Natural killer cell treated with Interleukin-12 subunit alpha and Interleukin-12 subunit beta and Interleukin-15 and Interleukin-18, amount 100 ng/mL, for 72 hours (primary cell): ENCODE measurements at regions not wholly inside any gene's neighbourhood (a gene's known extent, or its start where the extent isn't known, plus 50 kb on each side); places are given as distances from the start of the nearest gene placed in this dataset.
A peak's percentile ranks its signal among the peaks of the same experiment; 100 is the strongest.

Source experiments
- ATAC-seq, 2 donors: fragments of 150-1000 bp; cut with Tn5 transposase in 1 of 2; sonication (Bioruptor Pico), chemical (Tn5 transposase) in 1 of 2; 2 replicates each; pipeline ENCODE4 v1.10.0; 2021
- DNase-seq: peaks from one replicate; pipeline ENCODE4 v3.0.0; 2022; ENCODE audit warnings: low spot score
- H3K27ac Mint-ChIP-seq, 2 donors: 1 replicate in 1 of 2; 2 replicates in 1 of 2; pipeline ENCODE4 v1.8.0; 2022; ENCODE audit warnings: mixed read lengths in 2 of 2, mild to moderate bottlenecking in 1 of 2, moderate library complexity in 1 of 2
- H3K27me3 Mint-ChIP-seq, 2 donors: 1 replicate in 1 of 2; 2 replicates in 1 of 2; pipeline ENCODE4 v1.8.0; 2022; ENCODE audit warnings: mixed read lengths in 2 of 2
- H3K36me3 Mint-ChIP-seq: one replicate; pipeline ENCODE4 v1.8.0; 2022; ENCODE audit warnings: mixed read lengths
- H3K4me1 Mint-ChIP-seq, 2 donors: 1 replicate in 1 of 2; 2 replicates in 1 of 2; pipeline ENCODE4 v1.8.0; 2022; ENCODE audit warnings: low read depth in 2 of 2, mixed read lengths in 2 of 2, mild to moderate bottlenecking in 1 of 2
- H3K4me3 Mint-ChIP-seq: one replicate; pipeline ENCODE4 v1.8.0; 2022; ENCODE audit warnings: mixed read lengths
- H3K9me3 Mint-ChIP-seq: 2 replicates; pipeline ENCODE4 v1.8.0; 2022; ENCODE audit warnings: mixed read lengths

DNA sequence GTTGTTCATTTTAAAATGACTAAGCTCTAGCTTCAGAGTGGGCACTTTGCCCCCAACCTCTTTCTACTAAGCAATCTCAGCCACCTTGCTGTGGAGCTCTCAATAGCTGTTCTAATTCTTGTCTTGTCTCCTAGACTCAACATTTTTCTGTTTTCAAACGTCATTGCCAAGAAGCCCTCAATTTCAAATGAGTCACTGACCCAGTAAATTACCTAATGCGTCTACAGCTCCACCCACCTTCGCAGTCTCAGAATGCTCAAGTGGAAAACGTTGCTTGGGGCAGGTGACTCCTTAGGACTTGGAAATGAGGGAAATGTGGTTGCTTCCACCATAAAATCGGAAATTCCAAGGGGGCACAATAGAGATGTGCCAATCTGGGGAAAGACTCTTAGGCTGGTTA is 59.0 kb downstream of the ING2 start:
- no peaks in the 10 kb centered on the region for H3K36me3 Mint-ChIP-seq
- peak in 1 of 2 donors; percentile 24 for ATAC-seq
- no peak overlapping the region for H3K4me3 Mint-ChIP-seq
- peaks cover 23% of the 10 kb centered on the region in 2 donors for H3K27me3 Mint-ChIP-seq
- H3K4me1 Mint-ChIP-seq = no peaks in the 10 kb centered on the region
- H3K27ac Mint-ChIP-seq = no peak overlapping the region
- no peaks in the 10 kb centered on the region for H3K9me3 Mint-ChIP-seq
- no peak for DNase-seq

DNA sequence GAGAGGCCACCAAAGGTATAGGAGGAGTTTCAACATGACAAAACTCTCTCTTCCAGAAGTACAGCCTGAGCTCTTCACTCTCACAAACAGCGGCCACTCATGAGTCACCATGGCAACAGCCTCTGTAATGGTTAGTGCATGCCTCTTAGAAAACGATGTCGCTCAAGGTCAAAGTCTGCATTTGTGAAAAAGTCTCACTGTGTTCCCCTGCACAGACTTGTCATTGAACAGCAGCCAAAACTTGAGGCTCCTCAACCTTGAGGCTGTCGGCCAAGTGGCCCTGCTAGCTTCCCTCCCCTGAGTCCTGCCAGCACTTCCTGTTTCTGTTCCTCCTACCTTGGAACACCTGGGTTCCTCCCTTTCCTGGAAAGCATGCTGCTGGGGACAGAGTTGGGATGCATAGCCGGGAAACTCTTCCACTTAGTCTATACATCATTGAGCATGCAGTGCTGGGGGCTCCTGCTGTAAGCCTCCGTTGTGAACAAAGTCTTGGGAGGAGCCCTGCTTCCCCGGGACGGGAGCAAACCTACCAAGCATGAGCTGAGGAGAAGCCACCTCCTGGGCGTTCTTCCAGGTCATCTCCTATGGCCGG is 66.6 kb downstream of the ING2 start:
- no peak overlapping the region for H3K4me3 Mint-ChIP-seq
- peak in 1 of 2 donors; percentile 24 for ATAC-seq
- no peaks in the 10 kb centered on the region for H3K4me1 Mint-ChIP-seq
- no peak overlapping the region for H3K27ac Mint-ChIP-seq
- H3K9me3 Mint-ChIP-seq = no peaks in the 10 kb centered on the region
- no peak for DNase-seq
- no peaks in the 10 kb centered on the region for H3K36me3 Mint-ChIP-seq
- peaks cover 9 to 24% of the 10 kb centered on the region in 2 donors for H3K27me3 Mint-ChIP-seq

DNA sequence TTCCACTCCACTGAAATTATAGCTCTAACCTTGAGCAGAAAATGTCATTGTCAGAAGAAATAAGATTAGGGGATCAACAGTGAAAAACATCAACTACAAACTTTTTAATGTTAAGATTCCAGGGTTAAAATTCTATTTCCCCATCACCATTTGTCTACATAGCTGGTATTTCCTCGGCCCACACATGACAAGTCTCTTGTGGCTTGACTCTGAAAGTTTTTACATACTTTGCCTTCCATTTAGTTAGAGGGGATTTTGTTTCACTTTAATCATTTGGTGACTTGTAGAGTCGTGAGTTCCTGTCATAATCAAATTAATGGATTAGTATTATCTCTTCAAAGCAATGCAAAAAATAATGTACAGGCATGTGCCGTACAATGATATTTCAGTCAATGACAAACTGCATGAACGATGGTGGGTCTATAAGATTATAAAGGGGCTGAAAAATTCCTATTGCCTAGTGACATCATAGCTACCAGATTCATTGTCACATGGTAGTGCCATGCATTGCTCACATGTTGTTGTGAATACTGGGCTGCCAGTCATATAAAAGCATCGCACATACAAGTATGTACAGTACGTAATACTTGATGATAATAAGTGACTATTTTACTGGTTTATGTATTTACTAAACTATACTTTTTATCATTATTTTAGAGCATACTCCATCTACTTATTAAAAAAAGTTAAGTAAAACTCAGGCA is 72.0 kb downstream of the ING2 start:
- ATAC-seq (no peak), DNase-seq (no peak)
- Mint-ChIP-seq H3K27me3 (peaks cover 5 to 14% of the 10 kb centered on the region in 2 donors), H3K36me3 (peaks cover 8% of the 10 kb centered on the region), H3K4me1 (no peaks in the 10 kb centered on the region), H3K27ac (no peak overlapping the region), H3K9me3 (no peaks in the 10 kb centered on the region), H3K4me3 (no peak overlapping the region)

DNA sequence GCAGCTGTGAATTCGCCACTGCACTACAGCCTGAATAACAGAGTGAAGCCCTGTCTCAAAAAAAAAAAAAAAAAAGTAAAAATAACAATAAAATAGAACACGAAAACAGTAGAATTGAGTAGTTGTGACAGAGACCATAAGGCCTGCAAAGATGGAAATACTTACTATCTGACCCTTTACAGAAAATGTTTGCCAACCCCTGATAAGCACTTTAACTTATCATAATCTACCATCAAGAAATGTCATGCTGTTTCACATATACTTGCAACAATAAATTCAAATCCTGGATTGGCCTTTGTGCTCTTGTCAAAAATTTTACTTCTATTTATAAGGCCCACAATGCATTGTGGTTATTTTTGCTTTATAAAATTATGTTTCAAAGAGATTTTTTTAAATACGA is 75.5 kb downstream of the ING2 start:
- ATAC-seq = no peak
- DNase-seq = no peak

DNA sequence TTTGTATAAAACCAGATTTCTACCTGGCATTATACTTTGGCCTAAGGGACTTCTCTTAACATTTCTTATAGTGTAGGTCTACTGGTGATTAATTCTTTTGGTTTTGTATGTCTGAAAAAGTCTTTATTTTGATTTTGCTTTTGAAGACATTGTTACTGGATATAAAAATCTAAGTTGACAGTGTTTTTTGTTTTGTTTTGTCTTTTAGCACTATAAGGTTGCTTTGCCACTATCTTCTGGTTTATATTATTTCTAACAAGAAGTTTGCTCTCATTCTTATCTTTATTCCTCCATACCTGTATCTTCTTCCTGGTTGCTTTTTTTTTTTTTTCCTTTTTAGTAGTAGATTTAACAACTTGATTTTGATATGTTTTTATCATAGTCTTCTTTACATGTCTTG is 76.0 kb downstream of the ING2 start:
- no peak overlapping the region for H3K4me3 Mint-ChIP-seq
- peaks cover 8% of the 10 kb centered on the region for H3K36me3 Mint-ChIP-seq
- H3K27ac Mint-ChIP-seq = no peak overlapping the region
- DNase-seq (no peak), ATAC-seq (no peak)
- no peaks in the 10 kb centered on the region for H3K4me1 Mint-ChIP-seq
- H3K9me3 Mint-ChIP-seq = no peaks in the 10 kb centered on the region
- peaks cover 0 to 2% of the 10 kb centered on the region in 2 donors for H3K27me3 Mint-ChIP-seq

More for the DNA sequence above, 75.5 kb downstream of the ING2 start:
- Mint-ChIP-seq H3K27ac (no peak overlapping the region), H3K4me1 (no peaks in the 10 kb centered on the region), H3K36me3 (peaks cover 8% of the 10 kb centered on the region), H3K27me3 (peaks cover 0 to 2% of the 10 kb centered on the region in 2 donors), H3K9me3 (no peaks in the 10 kb centered on the region), H3K4me3 (no peak overlapping the region)

DNA sequence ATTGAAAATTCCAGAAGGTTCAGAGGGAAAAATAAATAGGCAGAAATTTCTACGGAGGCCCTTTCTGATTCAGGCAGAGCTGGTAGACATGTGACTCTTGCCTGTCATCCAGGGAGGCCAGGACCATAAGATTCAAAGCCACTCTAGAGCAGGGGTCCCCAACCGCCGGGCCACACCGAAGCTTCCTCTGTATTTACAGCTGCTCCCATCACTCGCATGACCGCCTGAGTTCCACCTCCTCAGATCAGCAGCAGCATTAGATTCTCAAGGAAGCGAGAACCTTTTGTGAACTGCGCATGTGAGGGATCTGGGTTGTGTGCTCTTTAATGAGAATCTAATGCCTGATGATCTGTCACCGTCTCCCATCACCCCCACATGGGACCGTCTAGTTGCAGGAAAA is 72.2 kb downstream of the RWDD4 start:
- peaks cover 6 to 8% of the 10 kb centered on the region in 2 donors for H3K27me3 Mint-ChIP-seq
- ATAC-seq (no peak), DNase-seq (no peak)
- H3K4me1 Mint-ChIP-seq = no peaks in the 10 kb centered on the region
- H3K9me3 Mint-ChIP-seq = no peaks in the 10 kb centered on the region
- H3K27ac Mint-ChIP-seq = no peak overlapping the region
- H3K36me3 Mint-ChIP-seq = no peaks in the 10 kb centered on the region
- H3K4me3 Mint-ChIP-seq = no peak overlapping the region

DNA sequence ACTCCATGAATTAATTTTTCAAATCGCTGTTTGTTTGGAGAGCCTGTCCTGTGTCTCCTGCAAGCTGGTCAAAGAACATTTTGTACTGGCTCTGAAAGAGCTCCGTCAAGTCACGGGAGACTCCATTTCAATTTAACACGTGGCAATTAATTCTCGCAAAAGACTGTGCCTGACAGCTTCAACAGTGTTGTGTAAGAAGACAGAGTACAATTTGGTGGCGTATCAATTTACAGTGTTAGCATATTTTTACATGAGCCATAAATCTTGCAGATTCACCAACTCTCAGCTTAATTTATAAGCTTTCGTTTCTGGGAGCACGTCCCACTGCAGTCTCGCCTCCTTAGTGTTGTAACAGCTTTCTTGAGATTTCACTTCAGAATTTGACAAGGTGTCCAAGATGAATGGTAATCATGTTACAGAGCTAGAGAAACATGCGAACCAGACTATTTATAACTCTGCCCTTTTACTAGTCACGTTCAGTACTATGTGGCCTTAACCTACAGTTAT is 70.8 kb downstream of the RWDD4 start:
- no peak overlapping the region for H3K27ac Mint-ChIP-seq
- no peak for DNase-seq
- H3K4me1 Mint-ChIP-seq = no peaks in the 10 kb centered on the region
- H3K9me3 Mint-ChIP-seq = no peaks in the 10 kb centered on the region
- H3K4me3 Mint-ChIP-seq = no peak overlapping the region
- H3K36me3 Mint-ChIP-seq = no peaks in the 10 kb centered on the region
- H3K27me3 Mint-ChIP-seq = peaks cover 4 to 8% of the 10 kb centered on the region in 2 donors
- ATAC-seq = no peak

DNA sequence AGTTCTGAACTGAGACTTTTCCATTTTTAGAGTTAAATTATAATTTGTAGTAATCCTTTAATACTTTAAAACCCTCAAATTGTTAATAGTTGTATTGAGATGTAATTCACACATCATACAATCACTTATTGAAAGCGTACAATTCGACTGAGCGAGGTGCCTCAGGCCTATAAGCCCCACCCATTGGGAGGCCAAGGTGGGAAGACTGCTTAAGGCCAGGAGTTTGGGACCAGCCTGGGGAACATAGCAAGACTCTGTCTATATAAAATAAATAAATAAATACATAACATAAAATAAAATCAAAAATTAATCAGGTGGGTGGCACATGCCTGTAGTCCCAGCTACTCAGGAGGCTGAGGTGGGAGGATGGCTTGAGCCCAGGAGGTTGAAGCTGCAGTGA is 70.3 kb downstream of the RWDD4 start:
- Mint-ChIP-seq H3K36me3 (no peaks in the 10 kb centered on the region), H3K27ac (no peak overlapping the region), H3K4me3 (no peak overlapping the region), H3K27me3 (peaks cover 4 to 8% of the 10 kb centered on the region in 2 donors), H3K4me1 (no peaks in the 10 kb centered on the region), H3K9me3 (no peaks in the 10 kb centered on the region)
- no peak for DNase-seq
- no peak for ATAC-seq

DNA sequence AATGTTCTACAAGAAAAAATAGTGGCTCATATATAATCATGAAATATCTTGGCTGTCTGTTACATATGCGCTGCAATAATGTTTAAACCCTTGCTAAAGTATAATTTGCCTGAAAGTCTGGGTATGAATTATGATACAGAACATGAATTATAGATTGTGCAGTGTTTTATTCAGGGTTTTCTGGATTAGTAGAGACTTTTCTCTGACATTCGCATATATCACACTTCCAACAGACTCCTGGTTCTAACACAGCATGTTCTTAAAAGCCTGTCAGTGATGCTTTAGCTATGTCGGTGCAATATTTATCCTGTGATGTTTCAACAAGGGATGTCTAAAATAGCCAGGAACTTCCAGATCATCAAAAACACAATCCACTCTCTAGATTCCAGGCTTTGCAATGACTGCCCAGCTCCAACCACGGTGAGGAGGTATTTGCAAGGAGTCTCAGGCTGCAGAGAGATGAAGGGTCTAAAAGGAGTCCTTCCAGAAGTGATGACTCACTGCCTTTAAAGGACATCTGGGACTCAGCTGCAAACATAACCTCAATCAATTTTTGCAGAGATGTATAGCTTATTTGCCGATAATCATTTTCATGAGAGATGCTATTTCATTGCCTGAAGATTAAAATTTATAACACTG is 69.4 kb downstream of the RWDD4 start:
- H3K27ac Mint-ChIP-seq = no peak overlapping the region

More for the DNA sequence above, 69.4 kb downstream of the RWDD4 start:
- H3K27me3 Mint-ChIP-seq = peaks cover 4 to 8% of the 10 kb centered on the region in 2 donors
- ATAC-seq (no peak), DNase-seq (no peak)
- H3K36me3 Mint-ChIP-seq = no peaks in the 10 kb centered on the region
- no peaks in the 10 kb centered on the region for H3K9me3 Mint-ChIP-seq
- H3K4me1 Mint-ChIP-seq = no peaks in the 10 kb centered on the region
- H3K4me3 Mint-ChIP-seq = no peak overlapping the region
